ENCODE measurements at regions not wholly inside any gene's neighbourhood (a gene's known extent, or its start where the extent isn't known, plus 50 kb on each side); places are given as distances from the start of the nearest gene placed in this dataset.
A peak's percentile ranks its signal among the peaks of the same experiment; 100 is the strongest.

GRCh38 chr6:26216886-26217713, 129.9 kb downstream of the HFE start:
- Mint-ChIP-seq H3K27ac (no peak overlapping the region), H3K9me3 (peaks cover 0 to 2% of the 10 kb centered on the region in 2 donors), H3K36me3 (peaks cover 0 to 6% of the 10 kb centered on the region in 2 donors)
- peak; percentile 48 to 63 for ATAC-seq
- peak; percentile 75 to 87 for DNase-seq (ENCODE audit: low spot score in 2 of 2)

DNA sequence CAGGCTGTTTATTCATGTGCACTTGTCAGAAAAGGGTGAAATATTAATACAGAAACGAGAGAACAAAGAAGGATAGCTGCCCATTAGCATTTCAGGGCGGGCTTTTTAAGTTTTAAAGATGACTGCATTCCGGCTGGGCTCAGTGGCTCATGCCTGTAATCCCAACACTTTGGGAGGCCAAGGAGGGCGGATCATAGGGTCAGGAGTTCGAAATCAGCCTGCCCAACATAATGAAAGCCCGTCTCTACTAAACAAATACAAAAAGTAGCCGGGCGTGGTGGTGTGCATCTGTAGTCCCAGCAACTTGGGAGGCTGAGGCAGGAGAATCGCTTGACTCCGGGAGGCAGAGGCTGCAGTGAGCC, 130.5 kb downstream of the HFE start:
- ATAC-seq (no peak), DNase-seq (ENCODE audit: low spot score in 2 of 2) (no peak)
- H3K27ac Mint-ChIP-seq, result no peak overlapping the region
- H3K9me3 Mint-ChIP-seq, result no peaks in the 10 kb centered on the region
- H3K36me3 Mint-ChIP-seq, result peaks cover 0 to 6% of the 10 kb centered on the region in 2 donors

- no peak overlapping the region for H3K27ac Mint-ChIP-seq
- DNase-seq (ENCODE audit: low spot score in 2 of 2), result no peak
- H3K36me3 Mint-ChIP-seq, result no peaks in the 10 kb centered on the region
- no peaks in the 10 kb centered on the region for H3K9me3 Mint-ChIP-seq
- no peak for ATAC-seq
Observed at GRCh38 chr6:26218824-26219223, 131.6 kb downstream of the HFE start.

DNA sequence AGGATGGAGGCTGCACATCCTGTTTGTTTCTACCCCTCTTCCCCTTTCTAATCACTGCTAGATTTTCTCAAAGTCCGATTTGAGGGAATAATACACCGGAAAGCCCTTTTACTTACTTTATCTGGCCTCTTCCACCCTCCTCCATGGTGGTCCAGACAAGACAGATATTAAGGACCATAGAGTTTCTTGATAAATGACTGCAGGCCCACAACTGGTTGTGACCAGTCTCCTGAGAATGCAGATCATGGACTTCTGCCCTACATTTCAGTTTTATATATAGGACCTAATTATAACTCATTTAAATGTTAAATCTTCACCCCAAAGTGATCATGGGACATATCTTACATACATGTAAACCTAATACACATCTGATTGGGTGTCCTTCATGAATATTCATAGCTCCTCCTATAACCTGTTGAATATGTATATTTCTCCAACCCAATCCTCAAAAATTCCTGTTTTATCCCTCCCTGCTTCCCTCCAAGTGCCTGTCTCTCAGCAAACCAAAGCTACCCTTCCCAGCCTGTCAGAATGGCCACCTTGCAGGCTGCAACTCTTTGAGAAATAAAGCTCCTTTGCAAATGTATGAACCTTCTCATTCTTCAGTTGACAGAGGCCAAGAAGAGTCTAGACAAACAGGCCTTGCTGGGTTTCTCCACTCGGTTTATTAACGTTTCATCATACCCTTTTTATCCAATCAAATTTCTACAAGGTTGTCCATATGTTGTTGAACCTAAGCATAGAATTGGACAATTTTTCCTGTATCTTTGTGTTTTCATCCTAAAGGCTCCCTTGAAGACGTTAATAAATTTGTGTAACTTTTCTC, 133.1 kb downstream of the HFE start:
- Mint-ChIP-seq H3K9me3 (no peaks in the 10 kb centered on the region), H3K27ac (peak overlapping the region in 1 of 2 donors; percentile 62), H3K36me3 (no peaks in the 10 kb centered on the region)
- DNase-seq (ENCODE audit: low spot score in 2 of 2) (no peak), ATAC-seq (no peak)

DNA sequence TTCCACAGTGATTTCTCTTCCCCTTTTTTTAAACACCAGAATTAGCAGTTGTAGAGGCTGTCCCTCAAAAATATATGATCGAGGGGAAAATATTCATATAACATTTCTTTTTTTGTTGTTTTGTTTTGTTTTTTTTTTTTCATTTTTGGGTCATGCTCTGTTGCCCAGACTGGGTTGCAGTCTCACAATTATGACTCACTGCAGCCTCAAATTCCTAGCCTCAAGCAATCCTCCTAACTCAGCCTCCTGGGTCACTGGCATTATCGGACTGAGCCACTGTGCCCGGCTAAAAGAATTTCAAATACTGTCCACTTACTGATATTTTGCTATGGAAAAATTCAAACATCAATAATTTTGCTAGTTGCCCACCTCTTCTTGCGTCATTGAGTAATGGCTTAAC, 134.0 kb downstream of the HFE start:
- ATAC-seq (no peak), DNase-seq (ENCODE audit: low spot score in 2 of 2) (no peak)
- Mint-ChIP-seq H3K36me3 (no peaks in the 10 kb centered on the region), H3K27ac (no peak overlapping the region), H3K9me3 (no peaks in the 10 kb centered on the region)

DNA sequence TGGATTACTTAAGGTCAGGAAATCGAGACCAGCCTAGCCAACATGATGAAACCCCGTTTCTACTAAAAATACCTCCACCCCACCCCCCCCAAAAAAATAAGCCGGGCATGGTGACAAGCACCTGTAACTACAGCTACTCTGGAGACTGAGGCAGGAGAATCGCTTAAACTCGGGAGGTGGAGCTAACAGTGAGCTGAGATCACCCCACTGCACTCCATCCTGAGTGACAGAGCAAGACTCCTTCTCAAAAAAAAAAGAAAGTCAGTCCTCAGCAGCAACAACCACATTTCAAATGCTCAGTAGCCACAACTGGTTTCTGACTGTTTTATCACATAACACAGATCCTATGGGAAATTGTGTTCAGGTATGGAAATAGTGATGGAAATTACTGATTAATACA, 135.3 kb downstream of the HFE start:
- DNase-seq (ENCODE audit: low spot score in 2 of 2), result no peak

GRCh38 chr6:26223228-26223627, 136.0 kb downstream of the HFE start:
- ATAC-seq, result peak; percentile 3 to 22
- no peak for DNase-seq (ENCODE audit: low spot score in 2 of 2)
- no peaks in the 10 kb centered on the region for H3K36me3 Mint-ChIP-seq
- H3K27ac Mint-ChIP-seq, result peak overlapping the region in 1 of 2 donors; percentile 81
- no peaks in the 10 kb centered on the region for H3K9me3 Mint-ChIP-seq

More for the DNA sequence above, 135.3 kb downstream of the HFE start:
- no peak overlapping the region for H3K27ac Mint-ChIP-seq
- peak in 1 of 2 donors; percentile 17 for ATAC-seq
- H3K9me3 Mint-ChIP-seq, result no peaks in the 10 kb centered on the region
- H3K36me3 Mint-ChIP-seq, result no peaks in the 10 kb centered on the region

DNA sequence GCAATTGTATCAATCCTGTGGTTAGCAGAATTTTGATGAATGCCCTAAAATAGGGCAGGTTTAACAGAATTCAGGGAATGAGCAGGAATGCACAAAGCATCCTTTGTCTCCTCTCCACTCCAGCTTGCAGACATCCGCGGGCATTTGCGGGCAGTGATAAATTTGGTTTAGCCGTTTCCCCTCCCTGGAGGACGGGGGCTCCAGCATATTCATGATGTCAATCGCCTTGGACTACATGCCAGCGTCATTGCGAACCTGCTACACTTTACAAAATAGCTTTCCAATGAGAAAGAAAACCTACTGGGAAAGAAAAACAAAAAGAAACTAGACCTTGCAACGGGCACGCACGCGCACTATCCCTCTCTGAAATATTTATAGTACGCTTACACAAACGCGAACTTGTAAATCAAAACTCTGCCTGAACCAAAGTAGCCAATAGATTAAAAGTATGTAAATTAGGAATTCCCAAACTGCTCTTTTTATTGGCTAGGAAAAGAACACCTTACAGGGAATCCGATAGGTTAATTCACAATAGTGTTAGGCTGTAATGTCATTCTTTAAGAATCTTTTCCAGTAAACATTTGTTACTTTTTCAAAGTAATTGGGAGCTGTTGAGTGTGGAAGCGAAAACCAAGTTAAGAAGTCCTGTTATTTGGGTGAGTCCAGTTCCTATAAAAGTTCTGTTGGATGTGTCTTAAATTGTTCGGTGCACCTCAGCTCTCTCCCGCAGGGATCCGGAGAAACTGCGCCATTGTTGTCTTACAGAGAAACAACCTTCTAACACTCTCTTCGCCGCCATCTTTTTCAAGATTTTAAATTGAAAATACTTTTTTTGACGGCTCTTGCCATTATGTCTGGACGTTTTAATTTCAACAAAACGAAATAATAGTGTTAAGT, 136.7 kb downstream of the HFE start:
- DNase-seq (ENCODE audit: low spot score in 2 of 2) (peak in 1 of 2 donors; percentile 47), ATAC-seq (peak; percentile 84 to 91)
- H3K9me3 Mint-ChIP-seq, result no peaks in the 10 kb centered on the region
- H3K27ac Mint-ChIP-seq, result no peak overlapping the region
- no peaks in the 10 kb centered on the region for H3K36me3 Mint-ChIP-seq

- Mint-ChIP-seq H3K27ac (no peak overlapping the region), H3K36me3 (no peaks in the 10 kb centered on the region), H3K9me3 (no peaks in the 10 kb centered on the region)
- no peak for DNase-seq (ENCODE audit: low spot score in 2 of 2)
- ATAC-seq, result no peak
Observed at GRCh38 chr6:26224547-26224912, 137.3 kb downstream of the HFE start.

GRCh38 chr6:26224940-26225847, 138.0 kb downstream of the HFE start:
- ATAC-seq (no peak), DNase-seq (ENCODE audit: low spot score in 2 of 2) (no peak)
- H3K36me3 Mint-ChIP-seq, result no peaks in the 10 kb centered on the region
- no peak overlapping the region for H3K27ac Mint-ChIP-seq
- no peaks in the 10 kb centered on the region for H3K9me3 Mint-ChIP-seq

DNA sequence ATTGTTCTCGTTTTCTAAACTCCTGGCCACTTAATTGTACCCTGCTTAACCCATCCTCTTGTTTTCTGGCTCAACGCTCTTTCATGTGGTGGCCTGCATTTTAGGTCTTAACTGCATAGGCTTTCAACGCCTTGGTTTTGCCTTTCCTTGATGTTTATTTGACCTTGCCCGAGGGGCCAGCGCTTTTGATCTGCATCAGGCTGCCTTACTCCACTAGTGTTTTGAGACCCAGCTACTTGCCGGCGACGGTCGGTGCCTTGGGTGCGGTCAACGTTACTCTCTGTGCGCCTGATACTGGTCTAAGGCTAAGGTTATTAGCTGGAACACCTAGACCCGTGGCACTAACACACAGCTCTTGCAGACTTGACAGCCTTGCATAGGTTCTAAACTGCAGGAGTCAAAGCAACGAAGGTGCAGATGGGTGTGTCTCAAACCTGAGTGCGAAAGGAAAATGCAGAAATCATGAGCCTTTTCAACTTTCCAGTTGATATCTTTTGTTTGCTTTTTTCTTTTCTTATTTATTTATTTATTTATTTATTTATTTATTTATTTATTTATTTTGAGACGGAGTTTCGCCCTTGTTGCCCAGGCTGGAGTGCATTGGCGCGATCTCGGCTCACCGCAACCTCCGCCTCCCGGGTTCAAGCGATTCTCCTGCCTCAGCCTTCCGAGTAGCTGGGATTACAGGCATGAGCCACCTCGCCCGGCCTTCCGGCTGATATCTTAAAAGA, 138.8 kb downstream of the HFE start:
- H3K27ac Mint-ChIP-seq, result no peak overlapping the region
- H3K36me3 Mint-ChIP-seq, result no peaks in the 10 kb centered on the region
- ATAC-seq, result no peak
- DNase-seq (ENCODE audit: low spot score in 2 of 2), result no peak
- H3K9me3 Mint-ChIP-seq, result no peaks in the 10 kb centered on the region

GRCh38 chr6:26226579-26226967, 138.4 kb upstream of the BTN3A2 start:
- peak overlapping the region; percentile 5 to 59 for H3K27ac Mint-ChIP-seq
- ATAC-seq (no peak), DNase-seq (ENCODE audit: low spot score in 2 of 2) (no peak)
- no peaks in the 10 kb centered on the region for H3K9me3 Mint-ChIP-seq
- H3K36me3 Mint-ChIP-seq, result no peaks in the 10 kb centered on the region

GRCh38 chr6:26230351-26230750, 134.6 kb upstream of the BTN3A2 start:
- ATAC-seq, result no peak

GRCh38 chr6:26231006-26231587, 133.9 kb upstream of the BTN3A2 start:
- peak overlapping the region in 1 of 2 donors; percentile 51 for H3K27ac Mint-ChIP-seq

More at GRCh38 chr6:26230351-26230750, 134.6 kb upstream of the BTN3A2 start:
- no peak for DNase-seq (ENCODE audit: low spot score in 2 of 2)
- peak overlapping the region in 1 of 2 donors; percentile 51 for H3K27ac Mint-ChIP-seq
- no peaks in the 10 kb centered on the region for H3K9me3 Mint-ChIP-seq
- H3K36me3 Mint-ChIP-seq, result peaks cover 0 to 9% of the 10 kb centered on the region in 2 donors

More at GRCh38 chr6:26231006-26231587, 133.9 kb upstream of the BTN3A2 start:
- DNase-seq (ENCODE audit: low spot score in 2 of 2), result no peak
- Mint-ChIP-seq H3K36me3 (peaks cover 0 to 9% of the 10 kb centered on the region in 2 donors), H3K9me3 (no peaks in the 10 kb centered on the region)
- ATAC-seq, result no peak
